Brain microvascular endothelial cell (primary cell): ENCODE measurements at regions not wholly inside any gene's neighbourhood (a gene's known extent, or its start where the extent isn't known, plus 50 kb on each side); places are given as distances from the start of the nearest gene placed in this dataset.

Experiments
- DNase-seq: peaks from one replicate; pipeline ENCODE4 v3.0.0-alpha.2; 2020
- H3K27ac ChIP-seq: fragments of 250-450 bp; sonication (Bioruptor Pico); 2 replicates; pipeline ENCODE4 v1.5.1; 2020; ENCODE audit warnings: mild to moderate bottlenecking, moderate library complexity
- H3K27me3 ChIP-seq: fragments of 250-450 bp; sonication (Bioruptor Pico); replicated peaks from 2 replicates; pipeline ENCODE4 v1.5.1; 2020; ENCODE audit warnings: mild to moderate bottlenecking
- H3K36me3 ChIP-seq: fragments of 250-450 bp; sonication (Bioruptor Pico); replicated peaks from 2 replicates; pipeline ENCODE4 v1.5.1; 2020; ENCODE audit warnings: mild to moderate bottlenecking
- H3K4me3 ChIP-seq: 2 replicates; pipeline ENCODE4 v1.5.1; 2011; ENCODE audit warnings: low read depth, mild to moderate bottlenecking, control low read depth, low read length, moderate library complexity
- in situ Hi-C: cut with HindIII; loops from 2 replicates; pipeline ENCODE4 v1.10.0; 2017; ENCODE audit warnings: low sequenced_read_pairs, low pct_ligation_motif_present
- TF ChIP-seq, protein P1 (sequence below): IDR thresholded peaks from 2 replicates; pipeline ENCODE4 v1.5.1; 2011; ENCODE audit warnings: low read depth, mild to moderate bottlenecking, moderate library complexity, low read length, control low read depth, inconsistent platforms; ENCODE audit errors: missing control alignments

GRCh38 chr5:89504051-89504450, 621.1 kb upstream of the MEF2C start:
- in situ Hi-C loops: no loop called here
- Histone ChIP-seq H3K27ac (no peak overlapping the region), H3K36me3 (no peaks in the 10 kb centered on the region), H3K4me3 (no peak overlapping the region), H3K27me3 (no peaks in the 10 kb centered on the region)
- TF ChIP-seq, protein P1, sequence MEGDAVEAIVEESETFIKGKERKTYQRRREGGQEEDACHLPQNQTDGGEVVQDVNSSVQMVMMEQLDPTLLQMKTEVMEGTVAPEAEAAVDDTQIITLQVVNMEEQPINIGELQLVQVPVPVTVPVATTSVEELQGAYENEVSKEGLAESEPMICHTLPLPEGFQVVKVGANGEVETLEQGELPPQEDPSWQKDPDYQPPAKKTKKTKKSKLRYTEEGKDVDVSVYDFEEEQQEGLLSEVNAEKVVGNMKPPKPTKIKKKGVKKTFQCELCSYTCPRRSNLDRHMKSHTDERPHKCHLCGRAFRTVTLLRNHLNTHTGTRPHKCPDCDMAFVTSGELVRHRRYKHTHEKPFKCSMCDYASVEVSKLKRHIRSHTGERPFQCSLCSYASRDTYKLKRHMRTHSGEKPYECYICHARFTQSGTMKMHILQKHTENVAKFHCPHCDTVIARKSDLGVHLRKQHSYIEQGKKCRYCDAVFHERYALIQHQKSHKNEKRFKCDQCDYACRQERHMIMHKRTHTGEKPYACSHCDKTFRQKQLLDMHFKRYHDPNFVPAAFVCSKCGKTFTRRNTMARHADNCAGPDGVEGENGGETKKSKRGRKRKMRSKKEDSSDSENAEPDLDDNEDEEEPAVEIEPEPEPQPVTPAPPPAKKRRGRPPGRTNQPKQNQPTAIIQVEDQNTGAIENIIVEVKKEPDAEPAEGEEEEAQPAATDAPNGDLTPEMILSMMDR: no peak
- DNase-seq: no peak

- DNase-seq: no peak
- Histone ChIP-seq H3K27ac (no peak overlapping the region), H3K4me3 (no peak overlapping the region), H3K27me3 (no peaks in the 10 kb centered on the region), H3K36me3 (no peaks in the 10 kb centered on the region)
- in situ Hi-C loops: no loop called here
- TF ChIP-seq, protein P1: no peak
These were observed 616.8 kb upstream of the MEF2C start for GRCh38 chr5:89499787-89500186.

DNA sequence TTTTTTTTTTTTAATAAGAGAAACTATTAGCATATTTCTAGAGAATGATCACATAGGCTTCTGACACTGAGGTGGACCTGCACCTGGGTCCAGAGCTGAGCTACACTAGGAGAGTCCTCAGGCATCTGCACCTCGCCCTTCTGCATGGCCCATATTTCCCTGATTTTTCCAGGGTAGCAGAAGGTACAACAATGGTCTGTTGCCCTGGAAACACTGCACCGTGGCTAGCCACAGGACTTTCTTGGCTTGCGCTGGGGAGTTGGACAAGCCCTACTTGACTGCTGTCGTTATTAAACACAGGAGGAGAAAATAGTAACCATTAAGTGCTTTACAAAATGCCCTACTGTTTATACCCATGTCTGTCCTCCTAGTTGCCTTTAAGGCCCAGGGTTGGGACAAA, 615.7 kb upstream of the MEF2C start:
- Histone ChIP-seq H3K4me3 (no peak overlapping the region), H3K27ac (no peak overlapping the region), H3K27me3 (no peaks in the 10 kb centered on the region), H3K36me3 (no peaks in the 10 kb centered on the region)
- no peak for DNase-seq
- in situ Hi-C loops: no loop called here
- TF ChIP-seq, protein P1: no peak

DNA sequence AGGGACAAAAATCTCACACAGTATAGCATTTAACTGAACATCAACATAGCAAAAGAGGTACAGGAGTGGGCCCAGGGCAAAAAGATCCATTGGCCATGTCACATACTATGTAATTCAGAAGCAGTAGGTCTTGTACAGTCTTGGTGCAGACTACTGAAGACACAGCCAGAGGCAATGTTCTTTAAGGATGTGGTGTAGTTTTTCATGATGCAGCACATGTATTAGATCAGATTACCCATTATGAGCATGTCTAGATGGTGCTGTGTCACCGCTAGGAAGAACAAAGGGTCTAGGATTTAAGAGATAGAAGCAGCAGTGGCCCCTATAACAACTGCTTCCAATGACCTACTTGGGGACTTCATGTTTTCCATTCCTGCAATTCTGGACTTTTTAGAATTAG, 610.4 kb upstream of the MEF2C start:
- in situ Hi-C loops: no loop called here
- TF ChIP-seq, protein P1: no peak
- H3K27ac ChIP-seq: no peak overlapping the region
- H3K36me3 ChIP-seq: no peaks in the 10 kb centered on the region
- no peak for DNase-seq
- no peak overlapping the region for H3K4me3 ChIP-seq
- no peaks in the 10 kb centered on the region for H3K27me3 ChIP-seq

DNA sequence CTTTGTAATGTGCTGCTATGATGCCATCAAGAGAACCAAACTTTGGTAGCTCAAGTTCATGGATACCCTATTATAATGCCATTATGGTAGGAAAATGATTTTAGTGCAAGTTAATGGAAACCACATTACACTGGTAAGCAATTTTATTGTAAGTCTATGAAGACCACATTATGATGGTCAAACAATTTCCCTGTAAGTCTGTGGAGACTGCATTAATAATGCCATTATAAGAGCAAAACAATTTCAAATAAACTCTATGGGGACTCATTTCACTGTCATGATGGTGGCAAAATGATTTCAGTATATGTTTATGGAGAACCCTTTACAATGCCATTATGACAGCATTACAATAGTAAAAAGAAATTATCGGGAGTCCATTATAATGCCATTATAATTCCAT, 602.0 kb upstream of the MEF2C start:
- Histone ChIP-seq H3K27me3 (no peaks in the 10 kb centered on the region), H3K36me3 (no peaks in the 10 kb centered on the region), H3K4me3 (no peak overlapping the region), H3K27ac (no peak overlapping the region)
- TF ChIP-seq, protein P1: no peak
- in situ Hi-C loops: no loop called here
- no peak for DNase-seq

GRCh38 chr5:89480406-89481007, 597.5 kb upstream of the MEF2C start:
- Histone ChIP-seq H3K27me3 (no peaks in the 10 kb centered on the region), H3K27ac (no peak overlapping the region), H3K36me3 (no peaks in the 10 kb centered on the region), H3K4me3 (no peak overlapping the region)
- TF ChIP-seq, protein P1: no peak
- no peak for DNase-seq
- in situ Hi-C loops: no loop called here
